Epithelial cell of esophagus (primary cell): ENCODE measurements at regions not wholly inside any gene's neighbourhood (a gene's known extent, or its start where the extent isn't known, plus 50 kb on each side); places are given as distances from the start of the nearest gene placed in this dataset.

Experiments used
- DNase-seq: peaks from one replicate; pipeline ENCODE4 v3.0.0; 2010; ENCODE audit warnings: low read depth
- H3K4me3 ChIP-seq: 2 replicates; pipeline ENCODE4 v1.5.1; 2011; ENCODE audit warnings: mild to moderate bottlenecking, low read length, control low read depth
- CTCF ChIP-seq: IDR thresholded peaks from 2 replicates; pipeline ENCODE4 v1.5.1; 2011; ENCODE audit warnings: low read depth, mild to moderate bottlenecking, low read length, control low read depth, inconsistent platforms; ENCODE audit not compliant: insufficient read depth; ENCODE audit errors: missing control alignments

- DNase-seq: no peak
- H3K4me3 ChIP-seq: no peak overlapping the region
- no peak for TF ChIP-seq CTCF
Measured at GRCh38 chr3:176969066-176969465, 228.2 kb downstream of the TBL1XR1 start.

- no peak for TF ChIP-seq CTCF
- DNase-seq: no peak
Measured at GRCh38 chr3:176968631-176969030, 228.7 kb downstream of the TBL1XR1 start.

GRCh38 chr3:176967522-176967921 lies 229.8 kb downstream of the TBL1XR1 start:
- no peak for TF ChIP-seq CTCF
- no peak overlapping the region for H3K4me3 ChIP-seq
- peak; percentile 19 for DNase-seq

More at GRCh38 chr3:176968631-176969030, 228.7 kb downstream of the TBL1XR1 start:
- H3K4me3 ChIP-seq: no peak overlapping the region

GRCh38 chr3:176964661-176965060 lies 232.6 kb downstream of the TBL1XR1 start:
- H3K4me3 ChIP-seq: no peak overlapping the region
- TF ChIP-seq CTCF: no peak
- DNase-seq: no peak

- no peak overlapping the region for H3K4me3 ChIP-seq
- DNase-seq: peak; percentile 24
- no peak for TF ChIP-seq CTCF
Measured at GRCh38 chr3:176961916-176962315, 235.4 kb downstream of the TBL1XR1 start.

GRCh38 chr3:176959867-176960266 lies 237.4 kb downstream of the TBL1XR1 start:
- no peak for DNase-seq
- TF ChIP-seq CTCF: no peak
- H3K4me3 ChIP-seq: no peak overlapping the region

- DNase-seq: no peak
- no peak overlapping the region for H3K4me3 ChIP-seq
- TF ChIP-seq CTCF: no peak
Measured at GRCh38 chr3:176958560-176958959, 238.7 kb downstream of the TBL1XR1 start.
